GM12878 (cell line): ENCODE measurements at regions not wholly inside any gene's neighbourhood (a gene's known extent, or its start where the extent isn't known, plus 50 kb on each side); places are given as distances from the start of the nearest gene placed in this dataset.

Source experiments
- ATAC-seq: fragments of 200-7000 bp; cut with Tn5 transposase; 3 replicates; pipeline ENCODE4 v1.9.1; 2020; ENCODE audit warnings: mild to moderate bottlenecking, moderate library complexity
- BruUV-seq: library from RNA; stranded (reverse); fragments of 400-500 nt; replicated peaks from 2 replicates; lab custom pipeline; 2021; lab: Mats Ljungman, UMichigan
- CTCF ChIA-PET: fragments of 300-600 bp; sonication (Branson Sonifier 250); formaldehyde crosslinking; extraction: SDS; loops from one replicate; lab custom pipeline; 2021; ENCODE audit warnings: inconsistent platforms; lab: Yijun Ruan, JAX
- POLR2A ChIA-PET: fragments of 350-600 bp; formaldehyde crosslinking; extraction: SDS; loops from one replicate; lab custom pipeline; 2021; ENCODE audit warnings: inconsistent platforms; lab: Charles Lee
- RAD21 ChIA-PET: fragments of 300-600 bp; sonication (Branson Sonifier 250); formaldehyde crosslinking; loops from one replicate; lab custom pipeline; 2023; ENCODE audit warnings: antibody characterized with exemption; ENCODE audit not compliant: unreplicated experiment; lab: Charles Lee
- SMC1A ChIA-PET: fragments of 300-600 bp; sonication (Branson Sonifier 250); formaldehyde crosslinking; loops from one replicate; lab custom pipeline; 2023; ENCODE audit not compliant: unreplicated experiment, uncharacterized antibody; lab: Charles Lee
- DNase-seq: peaks from one replicate; pipeline ENCODE4 v3.0.0-alpha.2; 2011; ENCODE audit warnings: low read depth, low spot score
- FAIRE-seq: peaks from 3 replicates; lab custom pipeline; 2011; peaks lifted over from hg19 to GRCh38; lab: Jason Lieb, UNC
- H2AFZ ChIP-seq: 2 replicates; pipeline ENCODE4 v1.6.0; 2011; ENCODE audit warnings: low read depth, low read length, control low read depth; ENCODE audit not compliant: control insufficient read depth
- H3K27ac ChIP-seq: 2 replicates; pipeline ENCODE4 v1.5.1; 2011; ENCODE audit warnings: control low read depth; ENCODE audit not compliant: control insufficient read depth, insufficient read depth
- H3K27me3 ChIP-seq, 2 experiments: replicated peaks in 1 of 2; 2 replicates each; pipeline versions ENCODE4 v1.6.0 to v1.6.1; 2011; ENCODE audit warnings: low read length in 1 of 2; ENCODE audit not compliant: control insufficient read depth in 2 of 2, insufficient read depth in 2 of 2
- H3K36me3 ChIP-seq, 2 experiments: 2 replicates each; pipeline ENCODE4 v1.5.1; 2011; ENCODE audit warnings: low read length in 1 of 2; ENCODE audit not compliant: control insufficient read depth in 2 of 2, insufficient read depth in 2 of 2
- H3K4me1 ChIP-seq: 2 replicates; pipeline ENCODE4 v1.6.1; 2011; ENCODE audit warnings: mild to moderate bottlenecking, low read length, moderate library complexity, mixed read lengths; ENCODE audit not compliant: control insufficient read depth, insufficient read depth
- H3K4me2 ChIP-seq: 2 replicates; pipeline ENCODE4 v1.6.0; 2011; ENCODE audit warnings: control low read depth; ENCODE audit not compliant: control insufficient read depth, insufficient read depth
- H3K4me3 ChIP-seq: fragments of 200-600 bp; sonication (generic); 2 replicates; pipeline ENCODE4 v1.5.1; 2016
- H3K79me2 ChIP-seq: 2 replicates; pipeline ENCODE4 v1.6.0; 2011; ENCODE audit warnings: low read length; ENCODE audit not compliant: control insufficient read depth, insufficient read depth
- H3K9ac ChIP-seq: 2 replicates; pipeline ENCODE4 v1.8.0; 2011; ENCODE audit warnings: low read length, control low read depth, mixed read lengths; ENCODE audit not compliant: control insufficient read depth, insufficient read depth
- H3K9me3 ChIP-seq: replicated peaks from 3 replicates; pipeline ENCODE4 v1.5.1; 2011; ENCODE audit warnings: mild to moderate bottlenecking, low read length; ENCODE audit not compliant: control insufficient read depth, insufficient read depth
- H4K20me1 ChIP-seq: 2 replicates; pipeline ENCODE4 v1.6.0; 2011; ENCODE audit not compliant: control insufficient read depth, insufficient read depth
- ATF7 ChIP-seq: fragments of 450-650 bp; IDR thresholded peaks from 2 replicates; pipeline ENCODE4 v1.6.1; 2016; ENCODE audit warnings: low read depth, mild to moderate bottlenecking
- BHLHE40 ChIP-seq, 2 experiments: fragments of 450-650 bp in 1 of 2; IDR thresholded peaks; 2 replicates each; pipeline ENCODE4 v1.6.1; 2011 to 2017; ENCODE audit warnings: low read depth in 2 of 2, borderline replicate concordance in 1 of 2, improper control_type of control experiment in 1 of 2, low read length in 1 of 2, mild to moderate bottlenecking in 1 of 2
- RCOR1 ChIP-seq: conservative IDR thresholded peaks from 2 replicates; pipeline ENCODE4 v1.6.1; 2012; ENCODE audit warnings: low read depth, low read length, improper control_type of control experiment
- WGBS: methylation state at CpG from one replicate; pipeline ENCODE4 v1.1.6; 2016; ENCODE audit warnings: low lambda C conversion rate; ENCODE audit not compliant: insufficient replicate concordance, insufficient coverage; ENCODE audit errors: missing lambda C conversion rate; 5-methylcytosine and 5-hydroxymethylcytosine counted together
- in situ Hi-C: fragments of 300-500 bp; cut with MboI; formaldehyde crosslinking; loops from 9 replicates; pipeline ENCODE4 v1.14.3; 2018; ENCODE audit warnings: mixed read lengths
- intact Hi-C: fragments of 100-400 bp; cut with micrococcal nuclease; formaldehyde crosslinking; loops from one replicate; pipeline ENCODE4 v1.14.2; 2022; ENCODE audit not compliant: unreplicated experiment

DNA sequence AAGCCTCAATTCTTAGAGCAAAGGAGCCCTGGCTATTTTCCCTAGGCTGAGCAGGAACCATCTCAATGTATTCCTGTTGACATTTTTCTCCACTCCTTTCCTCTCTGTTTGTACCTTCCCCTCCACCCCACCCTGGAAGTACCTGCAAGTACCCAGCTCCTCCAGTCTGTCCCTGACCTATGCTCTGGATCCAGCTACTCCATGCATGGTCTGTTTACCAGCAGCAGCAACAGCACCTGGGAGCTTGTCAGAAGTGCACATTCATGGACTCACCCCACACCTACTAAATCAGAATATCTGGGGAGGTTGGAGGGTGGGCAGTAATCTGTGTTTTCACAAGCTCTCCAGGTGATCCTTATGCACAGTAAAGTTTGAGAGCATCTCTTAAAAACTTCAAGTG is 240.7 kb upstream of the UMPS start:
- no peaks in the 10 kb centered on the region for H3K4me1 ChIP-seq
- ChIA-PET RAD21 (no interaction called here), CTCF (interaction anchor here (0.6 to 2.7 kb wide), 3 partner anchors 14 to 69 kb away, joined by 3 to 8 read pairs (median 7); no protein-coding TSS in a partner anchor), POLR2A (no interaction called here), SMC1A (no interaction called here)
- 0 out of 4 replicates have a peak, but pooled peaks cover 0 to 2% of the 10 kb centered on the region in 2 experiments for H3K27me3 ChIP-seq
- no peaks in the 10 kb centered on the region for H3K79me2 ChIP-seq
- FAIRE-seq (no peak), ATAC-seq (no peak), DNase-seq (no peak)
- H2AFZ ChIP-seq: no peak overlapping the region
- H3K4me3 ChIP-seq: no peak overlapping the region
- H3K27ac ChIP-seq: no peak overlapping the region
- H3K36me3 ChIP-seq: no peaks in the 10 kb centered on the region
- no peak overlapping the region for H3K9ac ChIP-seq
- intact Hi-C loops: no loop called here
- H3K9me3 ChIP-seq: no peaks in the 10 kb centered on the region
- no TSS peak for BruUV-seq
- H3K4me2 ChIP-seq: no peak overlapping the region
- in situ Hi-C loops: no loop called here
- H4K20me1 ChIP-seq: no peaks in the 10 kb centered on the region; the same call in 1 of the 2 replicates
- TF ChIP-seq ATF7: no peak

DNA sequence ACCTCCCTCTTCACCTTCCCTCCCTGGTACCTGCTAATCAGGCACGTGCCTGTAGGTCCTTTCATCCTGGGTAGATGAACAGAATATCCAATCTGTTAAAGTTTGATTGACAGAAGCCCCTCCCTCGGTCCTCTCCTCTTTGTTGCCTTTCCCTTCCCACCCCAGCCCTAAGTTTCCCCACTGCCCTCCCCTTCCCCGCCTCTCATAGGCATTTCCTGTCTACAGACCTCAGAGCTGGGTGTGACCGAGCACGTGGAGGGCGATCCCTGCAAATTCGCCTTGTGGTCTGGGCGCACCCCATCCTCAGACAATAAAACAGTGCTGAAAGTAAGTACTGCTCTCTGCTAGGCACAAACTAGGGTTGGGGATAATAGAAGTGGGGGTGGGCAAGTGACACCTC is 239.2 kb upstream of the UMPS start:
- whole genome bisulfite sequencing: 64% methylated on average over 7 of the region's 8 CpGs
- SMC1A ChIA-PET: no interaction called here
- Histone ChIP-seq H3K4me3 (no peak overlapping the region), H3K27me3 (0 out of 4 replicates have a peak, but pooled peaks cover 0 to 2% of the 10 kb centered on the region in 2 experiments), H3K36me3 (no peaks in the 10 kb centered on the region), H3K9me3 (no peaks in the 10 kb centered on the region), H2AFZ (no peak overlapping the region), H3K79me2 (no peaks in the 10 kb centered on the region), H4K20me1 (no peaks in the 10 kb centered on the region; the same call in 1 of the 2 replicates), H3K9ac (no peak overlapping the region), H3K4me2 (no peak overlapping the region), H3K4me1 (no peaks in the 10 kb centered on the region), H3K27ac (no peak overlapping the region)
- POLR2A ChIA-PET: no interaction called here
- BruUV-seq: no TSS peak
- FAIRE-seq (no peak), ATAC-seq (no peak), DNase-seq (no peak)
- RAD21 ChIA-PET: no interaction called here
- intact Hi-C loops (no loop called here), in situ Hi-C loops (no loop called here)
- CTCF ChIA-PET: interaction anchor here (1.1 to 2.7 kb wide), 2 partner anchors 59 to 68 kb away, joined by 3 to 7 read pairs; no protein-coding TSS in a partner anchor
- no peak for TF ChIP-seq RCOR1
- peak in 1 of 2 experiments; percentile 44; a peak in 1 of 4 replicates for TF ChIP-seq BHLHE40 (IDR thresholded peaks at IDR 0.05; ENCODE audit: borderline replicate concordance in 1 of 2, low read depth in 2 of 2, low read length in 1 of 2)
